ENCODE measurements at regions not wholly inside any gene's neighbourhood (a gene's known extent, or its start where the extent isn't known, plus 50 kb on each side); places are given as distances from the start of the nearest gene placed in this dataset.

DNA sequence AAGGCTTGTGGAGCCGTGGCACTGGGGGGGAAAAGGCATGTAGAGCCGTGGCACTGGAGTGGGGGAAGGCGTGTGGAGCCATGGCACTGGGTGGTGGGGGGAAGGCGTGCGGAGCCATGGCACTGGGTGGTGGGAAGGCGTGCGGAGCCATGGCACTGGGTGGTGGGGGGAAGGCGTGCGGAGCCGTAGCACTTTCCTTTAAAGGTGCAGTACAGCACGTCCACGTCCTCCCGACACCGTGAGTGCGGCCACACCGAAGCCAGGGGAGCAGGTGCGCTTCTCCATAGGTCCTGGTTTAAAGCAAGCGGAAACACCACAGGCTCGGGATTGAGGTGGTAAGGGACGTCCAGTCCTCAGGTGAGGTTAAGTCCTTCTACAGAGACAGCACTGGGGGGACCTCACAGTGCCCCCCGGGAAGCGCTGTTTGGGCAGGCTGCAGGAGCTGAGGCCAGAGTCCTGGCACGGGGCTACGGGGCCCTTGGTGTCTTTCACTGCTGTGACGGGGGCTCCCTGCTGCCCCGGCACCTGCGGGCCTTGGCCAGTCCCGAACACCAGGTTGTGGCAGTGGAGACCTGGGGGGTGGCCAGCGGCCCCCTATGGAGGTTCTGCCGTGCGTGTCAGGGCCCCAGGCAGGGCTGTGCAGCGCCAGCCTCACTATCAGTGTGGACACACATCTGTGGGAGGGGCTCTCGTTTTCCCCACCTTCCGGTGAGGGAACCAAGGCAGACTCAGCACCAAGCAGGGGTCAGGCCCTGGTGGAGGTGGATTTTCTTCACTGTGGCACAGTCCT is 93.0 kb upstream of the CTDP1 start:
- TF ChIP-seq, protein P1, sequence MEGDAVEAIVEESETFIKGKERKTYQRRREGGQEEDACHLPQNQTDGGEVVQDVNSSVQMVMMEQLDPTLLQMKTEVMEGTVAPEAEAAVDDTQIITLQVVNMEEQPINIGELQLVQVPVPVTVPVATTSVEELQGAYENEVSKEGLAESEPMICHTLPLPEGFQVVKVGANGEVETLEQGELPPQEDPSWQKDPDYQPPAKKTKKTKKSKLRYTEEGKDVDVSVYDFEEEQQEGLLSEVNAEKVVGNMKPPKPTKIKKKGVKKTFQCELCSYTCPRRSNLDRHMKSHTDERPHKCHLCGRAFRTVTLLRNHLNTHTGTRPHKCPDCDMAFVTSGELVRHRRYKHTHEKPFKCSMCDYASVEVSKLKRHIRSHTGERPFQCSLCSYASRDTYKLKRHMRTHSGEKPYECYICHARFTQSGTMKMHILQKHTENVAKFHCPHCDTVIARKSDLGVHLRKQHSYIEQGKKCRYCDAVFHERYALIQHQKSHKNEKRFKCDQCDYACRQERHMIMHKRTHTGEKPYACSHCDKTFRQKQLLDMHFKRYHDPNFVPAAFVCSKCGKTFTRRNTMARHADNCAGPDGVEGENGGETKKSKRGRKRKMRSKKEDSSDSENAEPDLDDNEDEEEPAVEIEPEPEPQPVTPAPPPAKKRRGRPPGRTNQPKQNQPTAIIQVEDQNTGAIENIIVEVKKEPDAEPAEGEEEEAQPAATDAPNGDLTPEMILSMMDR (IDR thresholded peaks at IDR 0.05), result no peak
- TF ChIP-seq POLR2A (IDR thresholded peaks at IDR 0.05) (no peak), POLR2AphosphoS5 (IDR thresholded peaks at IDR 0.05) (no peak)
- intact Hi-C loops (cut with DNase I; ENCODE audit: low total_unique reads), result no loop called here

GRCh38 chr18:79587226-79587741 is 92.3 kb upstream of the CTDP1 start:
- Histone ChIP-seq H3K27ac (peak overlapping the region; percentile 88 to 89), H3K4me3 (no peak overlapping the region), H3K27me3 (no peaks in the 10 kb centered on the region), H3K36me3 (no peaks in the 10 kb centered on the region), H3K4me1 (peaks cover 0 to 3% of the 10 kb centered on the region in 2 donors), H3K9me3 (no peaks in the 10 kb centered on the region)
- TF ChIP-seq POLR2AphosphoS5 (IDR thresholded peaks at IDR 0.05) (no peak), POLR2A (IDR thresholded peaks at IDR 0.05) (no peak)
- TF ChIP-seq, protein P1 (IDR thresholded peaks at IDR 0.05), result no peak
- no peak for DNase-seq (ENCODE audit: low spot score in 2 of 2)
- intact Hi-C loops (cut with DNase I; ENCODE audit: low total_unique reads), result no loop called here

More for the DNA sequence above, 93.0 kb upstream of the CTDP1 start:
- H3K4me3 ChIP-seq, result no peak overlapping the region
- peaks cover 0 to 3% of the 10 kb centered on the region in 2 donors for H3K4me1 ChIP-seq
- H3K9me3 ChIP-seq, result no peaks in the 10 kb centered on the region
- no peaks in the 10 kb centered on the region for H3K27me3 ChIP-seq
- H3K27ac ChIP-seq, result no peak overlapping the region
- H3K36me3 ChIP-seq, result no peaks in the 10 kb centered on the region
- DNase-seq (ENCODE audit: low spot score in 2 of 2), result peak in 1 of 2 donors; percentile 15

GRCh38 chr18:79587779-79588635 is 91.6 kb upstream of the CTDP1 start:
- Histone ChIP-seq H3K4me3 (peak overlapping the region in 1 of 3 donors; percentile 49), H3K27me3 (no peaks in the 10 kb centered on the region), H3K9me3 (peaks cover 0 to 4% of the 10 kb centered on the region in 2 donors), H3K36me3 (no peaks in the 10 kb centered on the region), H3K27ac (peak overlapping the region; percentile 88 to 89), H3K4me1 (peaks cover 0 to 3% of the 10 kb centered on the region in 2 donors)
- TF ChIP-seq, protein P1 (IDR thresholded peaks at IDR 0.05), result no peak
- TF ChIP-seq POLR2AphosphoS5 (IDR thresholded peaks at IDR 0.05) (no peak), POLR2A (IDR thresholded peaks at IDR 0.05) (no peak)
- DNase-seq (ENCODE audit: low spot score in 2 of 2), result peak in 1 of 2 donors; percentile 37
- intact Hi-C loops (cut with DNase I; ENCODE audit: low total_unique reads), result no loop called here

DNA sequence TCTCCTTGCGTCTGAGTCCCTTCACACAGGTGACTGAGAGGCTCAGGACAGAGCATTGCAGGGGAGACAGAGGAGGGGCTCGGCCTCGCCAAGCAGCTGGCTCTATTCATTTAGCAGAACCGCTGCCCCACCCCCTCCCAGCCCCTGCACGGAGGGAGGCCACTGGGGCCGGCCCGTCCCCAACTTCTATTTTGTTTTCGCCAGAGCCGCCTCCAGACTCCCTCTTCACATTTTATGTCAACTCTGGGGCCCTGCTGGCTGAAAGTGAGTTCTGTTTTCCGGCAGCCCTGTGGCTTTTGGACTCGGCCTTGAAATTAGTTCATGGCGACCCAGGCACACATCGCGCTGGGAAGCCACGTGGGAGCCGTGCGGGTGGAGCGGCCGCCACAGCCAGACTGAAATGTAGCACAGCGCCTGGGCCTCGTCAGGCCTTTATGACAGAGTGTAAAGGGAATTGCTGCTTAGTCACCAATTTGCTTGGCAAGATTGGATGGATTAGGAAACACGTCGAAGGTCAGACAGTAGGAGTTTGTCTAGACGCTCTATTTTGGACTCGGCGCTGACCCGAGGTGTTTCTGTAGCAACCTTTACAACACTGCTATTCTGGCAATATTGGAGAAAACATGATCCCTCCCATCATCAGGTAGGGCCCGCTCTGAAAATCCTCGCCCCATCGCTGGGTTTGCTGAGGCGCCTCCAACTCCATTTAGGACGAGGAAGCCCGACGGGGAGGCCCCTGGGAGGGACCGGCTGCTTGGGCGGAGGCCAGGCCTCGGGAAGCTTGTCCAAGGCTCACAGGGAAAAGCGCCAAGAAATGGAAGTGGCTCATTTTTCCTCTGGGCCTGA is 90.7 kb upstream of the CTDP1 start:
- peaks cover 0 to 8% of the 10 kb centered on the region in 2 donors for H3K9me3 ChIP-seq
- no peaks in the 10 kb centered on the region for H3K36me3 ChIP-seq
- TF ChIP-seq POLR2AphosphoS5 (IDR thresholded peaks at IDR 0.05), result peak; percentile 83 to 92 (median 83)
- TF ChIP-seq, protein P1 (IDR thresholded peaks at IDR 0.05), result peak in 1 of 3 donors; percentile 12
- no peak for TF ChIP-seq POLR2A (IDR thresholded peaks at IDR 0.05)
- peak; percentile 71 to 85 for DNase-seq (ENCODE audit: low spot score in 2 of 2)
- peak overlapping the region; percentile 88 to 89 for H3K27ac ChIP-seq
- peak overlapping the region in 1 of 3 donors; percentile 49 for H3K4me3 ChIP-seq
- no peaks in the 10 kb centered on the region for H3K27me3 ChIP-seq
- intact Hi-C loops (cut with DNase I; ENCODE audit: low total_unique reads), result no loop called here
- H3K4me1 ChIP-seq, result peaks cover 0 to 3% of the 10 kb centered on the region in 2 donors

All from breast epithelium (tissue), 4 donors.